ENCODE measurements at regions not wholly inside any gene's neighbourhood (a gene's known extent, or its start where the extent isn't known, plus 50 kb on each side); places are given as distances from the start of the nearest gene placed in this dataset.

DNA sequence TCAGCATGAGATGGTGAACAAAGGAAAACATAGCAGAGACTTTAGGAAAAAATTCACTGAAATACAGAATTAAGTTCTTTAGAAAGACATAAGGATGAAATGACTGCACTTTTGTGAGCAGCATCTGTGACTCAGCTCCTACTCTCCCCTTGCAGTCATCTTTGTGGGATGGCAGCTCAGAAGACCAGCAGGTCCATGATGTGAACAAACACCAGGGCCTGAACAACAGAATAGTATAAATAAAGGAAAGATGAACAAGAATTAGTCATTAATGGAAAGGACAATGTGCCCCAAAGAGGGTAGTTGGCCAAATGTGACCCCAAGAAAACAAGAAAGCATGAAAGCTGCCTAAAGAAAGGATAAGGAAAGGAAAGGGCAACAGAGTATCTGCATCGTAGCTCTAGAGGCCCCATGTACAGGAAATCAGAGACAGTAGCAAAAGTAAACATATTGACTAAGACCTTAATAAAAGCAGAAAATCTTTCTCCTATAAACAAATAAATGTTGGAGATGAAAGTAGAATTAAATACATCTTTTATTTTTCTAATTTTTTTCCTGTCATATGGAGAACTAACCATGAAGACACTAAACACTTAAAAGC lies 318.0 kb downstream of the ZEB2 start:
- TF ChIP-seq GATA1 (IDR thresholded peaks at IDR 0.05; ENCODE audit: low read depth, low read length) (no peak), POLR2A (IDR thresholded peaks at IDR 0.05; ENCODE audit: low read length) (no peak)
- no peak for DNase-seq

DNA sequence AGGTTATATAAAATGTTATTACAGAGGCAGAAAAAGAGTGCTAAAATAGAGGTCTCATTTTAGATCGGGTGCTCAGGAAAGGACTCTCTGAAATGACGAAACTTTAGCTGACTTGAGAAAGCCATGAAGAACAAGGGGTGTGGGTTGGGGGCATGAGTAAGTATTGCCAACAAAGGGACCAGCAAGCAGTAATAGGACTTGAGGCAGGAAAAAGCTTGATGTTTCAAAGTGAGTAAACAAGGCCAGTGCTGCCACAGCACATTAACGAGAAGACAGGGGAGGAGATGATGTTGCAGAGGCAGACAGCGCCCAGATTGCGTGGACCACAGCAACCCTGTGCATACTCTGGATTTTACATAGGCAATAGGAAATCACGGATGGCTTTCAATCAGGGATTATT lies 318.8 kb downstream of the ZEB2 start:
- DNase-seq, result no peak
- no peak for TF ChIP-seq GATA1 (IDR thresholded peaks at IDR 0.05; ENCODE audit: low read depth, low read length)
- TF ChIP-seq POLR2A (IDR thresholded peaks at IDR 0.05; ENCODE audit: low read length), result no peak

DNA sequence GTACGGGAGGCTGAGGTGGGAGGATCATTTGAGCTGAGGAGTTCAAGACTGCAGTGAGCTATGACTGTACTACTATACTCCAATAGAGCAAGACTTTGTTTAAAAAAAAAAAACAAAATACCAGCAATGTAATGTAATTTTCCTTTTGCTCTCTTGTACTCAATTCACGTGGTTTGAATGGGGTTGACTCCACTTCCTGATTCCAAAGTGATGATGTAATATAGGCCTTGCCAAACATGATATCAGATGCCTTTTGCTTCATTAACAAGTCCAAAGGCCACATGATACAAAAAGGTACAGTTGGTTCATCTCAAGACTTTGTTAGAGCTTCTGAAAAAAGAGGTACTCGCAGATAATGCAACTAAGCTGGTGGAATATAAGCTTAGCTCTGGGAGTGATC lies 321.8 kb downstream of the ZEB2 start:
- TF ChIP-seq POLR2A (IDR thresholded peaks at IDR 0.05; ENCODE audit: low read length) (no peak), GATA1 (IDR thresholded peaks at IDR 0.05; ENCODE audit: low read depth, low read length) (no peak)
- DNase-seq, result peak; percentile 11 to 48

DNA sequence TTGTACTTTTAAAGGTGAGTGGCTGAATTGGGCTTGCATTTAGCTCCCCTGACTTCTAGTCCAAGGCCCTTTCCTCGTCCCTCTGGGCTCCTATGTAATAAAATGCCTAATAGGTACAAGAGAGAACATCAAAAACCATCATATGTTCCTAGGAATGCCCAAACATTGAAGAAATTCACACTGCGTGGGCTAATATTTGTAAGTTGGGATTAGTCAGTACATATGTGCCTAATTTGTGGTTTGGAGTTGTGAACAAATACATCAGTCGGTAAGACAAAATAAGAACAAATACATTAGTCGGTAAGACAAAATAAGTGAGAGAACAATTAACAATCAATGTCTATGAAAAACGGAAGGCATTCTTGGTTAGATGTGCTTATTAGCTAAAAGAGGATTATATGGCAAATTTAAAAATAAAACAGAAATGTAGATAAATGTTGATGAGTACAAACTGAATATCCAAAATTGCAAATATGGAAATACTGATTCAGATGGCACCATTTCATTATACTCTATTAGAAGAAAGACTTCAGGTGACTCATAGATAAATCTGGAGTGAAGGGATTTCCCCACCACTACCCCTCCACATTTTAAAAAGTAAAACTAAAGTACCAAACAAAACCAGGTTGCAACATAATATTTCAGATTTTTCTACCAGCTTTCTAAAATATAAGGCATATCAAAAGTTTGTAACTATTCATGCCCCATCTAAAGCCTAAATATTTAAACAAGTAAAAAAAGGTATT lies 325.4 kb downstream of the ZEB2 start:
- no peak for TF ChIP-seq POLR2A (IDR thresholded peaks at IDR 0.05; ENCODE audit: low read length)
- no peak for TF ChIP-seq GATA1 (IDR thresholded peaks at IDR 0.05; ENCODE audit: low read depth, low read length)
- no peak for DNase-seq

DNA sequence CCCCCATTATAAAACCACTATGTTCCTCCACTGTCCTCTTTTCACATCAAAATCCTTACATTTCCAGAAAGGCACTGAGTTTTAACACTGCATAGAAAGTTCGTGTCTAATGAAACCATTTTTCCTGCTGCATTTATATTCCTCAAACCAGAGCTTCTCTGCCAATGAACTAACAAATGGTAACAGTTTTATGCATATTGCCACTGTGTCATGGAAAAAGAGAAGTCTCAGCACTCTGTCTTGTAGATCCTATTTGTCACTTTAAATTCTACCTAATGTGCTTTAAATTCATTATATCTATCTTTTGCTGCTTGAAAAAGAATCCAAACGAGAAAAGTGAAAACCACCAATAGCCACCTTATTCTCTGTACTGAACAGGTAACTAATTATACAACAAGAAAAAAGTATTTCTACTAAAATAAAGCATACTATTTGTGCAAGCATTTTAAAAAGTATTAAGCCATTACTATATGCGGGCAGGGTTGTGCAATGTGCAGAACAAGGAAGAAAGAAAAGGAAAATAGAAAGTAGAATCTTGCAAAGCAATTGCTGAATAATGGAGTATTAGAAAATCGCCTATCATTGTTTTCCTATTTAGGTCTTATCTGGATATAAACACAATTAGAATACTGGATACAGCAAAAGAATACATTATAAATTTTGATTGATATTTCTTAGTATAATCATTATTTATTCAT lies 328.9 kb downstream of the ZEB2 start:
- TF ChIP-seq GATA1 (IDR thresholded peaks at IDR 0.05; ENCODE audit: low read depth, low read length) (no peak), POLR2A (IDR thresholded peaks at IDR 0.05; ENCODE audit: low read length) (no peak)
- no peak for DNase-seq

DNA sequence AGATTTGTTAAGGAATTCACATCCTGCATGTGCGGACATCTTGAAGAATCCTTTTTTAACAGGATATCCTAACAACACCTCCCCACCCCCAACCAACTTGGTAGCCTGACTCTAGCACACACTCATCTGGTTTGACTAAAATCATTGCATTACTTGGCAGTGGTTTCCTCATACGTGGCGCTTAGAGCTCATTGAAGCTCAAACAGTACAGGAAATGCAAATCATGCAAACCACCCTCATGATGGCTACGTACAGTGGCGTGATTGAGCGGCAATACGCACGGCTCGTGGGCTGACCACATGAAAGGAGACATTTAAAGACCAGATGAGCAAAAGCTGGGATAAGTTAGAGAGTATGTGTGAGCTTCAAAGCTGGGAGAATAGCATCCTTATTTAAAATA lies 336.2 kb downstream of the ZEB2 start:
- DNase-seq, result no peak
- TF ChIP-seq POLR2A (IDR thresholded peaks at IDR 0.05; ENCODE audit: low read length), result no peak

DNA sequence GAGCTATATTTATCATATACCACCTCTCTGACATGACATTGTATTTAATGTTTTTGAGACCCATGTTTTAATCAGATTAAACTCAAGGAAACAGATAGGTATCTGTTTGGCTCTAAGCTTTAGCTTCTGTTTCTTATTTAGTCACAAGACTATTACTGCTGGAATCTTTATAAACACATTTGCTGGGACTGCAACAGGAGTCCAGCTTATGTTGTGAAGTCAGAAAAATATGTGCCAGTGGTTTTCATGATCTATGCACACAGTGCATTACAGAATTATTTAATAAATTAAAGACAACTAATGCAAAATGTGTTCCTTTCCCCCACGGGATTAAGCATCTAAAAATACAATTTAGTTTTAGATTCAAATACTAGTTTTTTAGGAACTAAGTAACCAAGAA lies 338.9 kb downstream of the ZEB2 start:
- TF ChIP-seq POLR2A (IDR thresholded peaks at IDR 0.05; ENCODE audit: low read length) (no peak), GATA1 (IDR thresholded peaks at IDR 0.05; ENCODE audit: low read depth, low read length) (no peak)
- DNase-seq, result peak in 1 of 2 experiments; percentile 19

DNA sequence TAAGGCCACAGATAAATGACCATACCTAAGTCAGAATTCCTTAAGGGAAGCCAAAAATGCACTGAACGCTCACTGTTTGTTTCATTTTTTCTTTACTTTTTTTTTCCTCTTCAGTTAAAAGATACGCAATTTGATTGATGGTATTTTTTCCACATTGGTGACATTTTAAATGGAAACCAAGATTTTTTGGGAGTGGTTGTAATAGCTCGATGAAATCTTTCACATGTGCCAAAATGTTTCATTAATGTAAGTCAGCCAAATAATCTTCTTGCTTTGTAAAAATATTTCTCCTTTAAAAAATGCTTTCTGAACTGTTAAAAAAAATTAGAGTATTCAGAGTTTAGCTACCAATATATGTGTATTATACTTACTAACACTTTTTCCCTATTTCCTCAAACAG lies 339.8 kb downstream of the ZEB2 start:
- TF ChIP-seq POLR2A (IDR thresholded peaks at IDR 0.05; ENCODE audit: low read length) (no peak), GATA1 (IDR thresholded peaks at IDR 0.05; ENCODE audit: low read depth, low read length) (no peak)
- no peak for DNase-seq

DNA sequence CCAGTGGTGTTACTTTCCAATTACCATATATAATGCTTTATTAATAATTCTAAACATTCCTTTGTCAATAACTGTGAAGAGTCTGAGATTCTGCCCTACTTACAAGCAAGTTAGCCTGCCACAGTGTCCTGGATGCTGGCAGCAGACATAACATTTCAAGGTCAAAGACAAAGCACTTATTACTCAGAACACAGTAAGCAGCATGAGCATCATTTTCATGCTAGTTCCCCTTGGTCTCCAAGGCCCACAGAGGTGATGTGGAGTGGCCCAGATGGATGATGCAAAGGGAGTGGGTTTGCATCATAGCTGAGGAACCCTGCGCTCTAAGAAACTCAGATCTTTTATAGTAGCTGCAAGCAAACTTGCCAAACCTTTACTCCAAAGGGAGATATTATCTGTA lies 349.7 kb downstream of the ZEB2 start:
- TF ChIP-seq POLR2A (IDR thresholded peaks at IDR 0.05; ENCODE audit: low read length) (no peak), GATA1 (IDR thresholded peaks at IDR 0.05; ENCODE audit: low read depth, low read length) (no peak)
- no peak for DNase-seq

DNA sequence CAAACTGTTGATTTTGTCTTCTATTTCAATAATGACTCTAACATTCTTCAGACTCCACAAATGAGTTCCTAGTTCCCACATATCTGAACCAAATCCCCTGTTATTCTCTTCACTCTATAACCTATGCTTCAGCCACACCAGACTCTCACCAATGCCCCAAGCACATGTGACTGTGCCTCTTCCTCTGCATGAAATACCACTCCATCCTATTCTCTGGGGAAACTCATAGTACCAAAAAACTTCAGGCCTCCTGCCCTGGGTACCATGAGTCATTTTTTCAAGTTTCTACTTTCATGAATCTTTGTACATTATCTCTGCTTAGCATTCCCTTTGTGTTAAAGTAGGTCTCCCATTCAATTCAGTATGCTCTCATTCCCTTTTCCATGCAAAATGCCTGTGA lies 353.2 kb downstream of the ZEB2 start:
- no peak for DNase-seq
- TF ChIP-seq POLR2A (IDR thresholded peaks at IDR 0.05; ENCODE audit: low read length), result no peak
- no peak for TF ChIP-seq GATA1 (IDR thresholded peaks at IDR 0.05; ENCODE audit: low read depth, low read length)

DNA sequence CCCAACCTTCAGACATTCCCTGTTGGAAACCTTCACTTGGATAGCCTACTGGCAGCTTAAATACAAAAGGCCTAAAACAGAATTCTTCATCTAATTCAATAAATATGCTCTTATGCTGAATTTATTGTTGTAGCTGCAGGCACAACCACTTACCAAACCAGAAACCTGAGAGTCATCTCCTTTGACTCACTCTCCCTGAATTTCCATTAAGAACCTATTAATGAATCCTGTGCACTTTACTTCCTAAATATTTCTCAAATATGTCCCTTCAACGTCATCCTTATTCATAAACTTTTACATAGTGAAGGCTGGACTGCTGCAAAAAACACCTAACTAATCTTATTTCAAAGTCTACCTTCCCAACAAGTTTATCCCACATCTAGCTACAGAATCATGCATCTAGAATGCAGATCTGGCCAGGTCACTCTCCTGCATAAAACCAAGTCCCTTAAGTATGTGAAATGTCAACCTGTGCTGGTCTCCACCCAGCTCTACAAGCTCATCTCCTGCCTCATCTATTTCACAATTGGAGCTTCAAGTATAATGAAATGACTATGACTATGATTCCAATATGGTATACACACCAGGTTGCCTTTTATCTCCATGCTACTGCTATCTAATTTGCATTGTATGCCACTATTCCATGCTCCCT lies 354.2 kb downstream of the ZEB2 start:
- TF ChIP-seq GATA1 (IDR thresholded peaks at IDR 0.05; ENCODE audit: low read depth, low read length) (no peak), POLR2A (IDR thresholded peaks at IDR 0.05; ENCODE audit: low read length) (no peak)
- DNase-seq, result no peak

DNA sequence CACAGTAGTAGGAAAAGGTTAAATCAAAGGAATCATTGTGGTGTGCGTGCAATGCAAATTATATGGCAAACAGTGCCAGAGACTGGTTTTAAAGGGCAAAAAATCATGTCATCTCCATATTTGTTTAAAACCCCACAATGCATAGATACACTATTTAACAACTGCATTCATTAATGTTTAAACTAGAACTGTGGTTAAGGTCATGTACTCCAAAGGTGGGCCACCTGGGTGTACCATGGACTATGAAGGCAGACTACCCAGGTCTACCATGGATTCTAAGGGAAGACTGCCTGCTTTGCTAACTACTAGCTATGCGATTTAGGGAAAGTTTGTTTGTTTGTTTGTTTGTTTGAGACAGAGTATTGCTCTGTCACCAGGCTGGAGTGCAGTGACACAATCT lies 356.3 kb downstream of the ZEB2 start:
- DNase-seq, result no peak

DNA sequence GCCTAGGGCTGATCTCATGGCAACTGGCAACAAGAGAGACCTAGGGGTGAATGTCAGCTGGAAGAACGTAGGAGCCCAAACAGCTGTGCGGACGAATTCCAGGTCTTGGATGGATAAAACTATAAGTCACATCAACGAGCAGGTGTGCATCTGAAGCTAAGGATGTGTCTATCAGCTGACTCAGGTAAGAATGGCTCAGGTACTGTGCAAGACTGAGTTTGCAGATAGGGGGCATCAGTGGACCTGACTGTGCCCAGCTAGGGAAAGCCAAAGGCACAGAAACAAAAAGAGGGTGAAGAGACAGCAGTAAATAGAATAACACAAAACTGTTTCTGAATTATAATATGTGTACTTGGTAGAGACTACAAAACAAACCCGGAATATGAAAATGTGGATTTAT lies 357.3 kb downstream of the ZEB2 start:
- TF ChIP-seq POLR2A (IDR thresholded peaks at IDR 0.05; ENCODE audit: low read length) (no peak), GATA1 (IDR thresholded peaks at IDR 0.05; ENCODE audit: low read depth, low read length) (no peak)
- DNase-seq, result peak; percentile 24 to 61

More for the DNA sequence above, 356.3 kb downstream of the ZEB2 start:
- TF ChIP-seq POLR2A (IDR thresholded peaks at IDR 0.05; ENCODE audit: low read length) (no peak), GATA1 (IDR thresholded peaks at IDR 0.05; ENCODE audit: low read depth, low read length) (no peak)

DNA sequence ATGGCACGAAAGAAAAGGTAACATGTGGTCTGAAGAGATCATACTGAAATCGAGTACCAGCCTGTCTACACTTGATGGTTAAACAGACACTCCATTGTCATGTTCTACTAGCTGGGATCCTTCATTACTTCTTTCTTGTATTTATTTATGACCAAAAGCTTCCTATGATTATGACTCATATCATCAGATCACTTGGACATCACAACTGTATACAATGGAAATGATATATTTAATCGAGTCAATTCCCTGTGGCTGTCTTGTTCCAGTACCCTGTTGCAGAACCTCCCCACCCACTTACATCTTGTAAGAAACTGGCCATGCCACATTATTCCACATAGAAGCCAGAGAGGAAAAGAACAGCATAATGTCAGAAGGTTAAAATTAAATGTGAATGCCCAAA lies 358.9 kb downstream of the ZEB2 start:
- no peak for DNase-seq
- no peak for TF ChIP-seq GATA1 (IDR thresholded peaks at IDR 0.05; ENCODE audit: low read depth, low read length)
- no peak for TF ChIP-seq POLR2A (IDR thresholded peaks at IDR 0.05; ENCODE audit: low read length)

Measured in erythroblast (primary cell).